ENCODE measurements at regions not wholly inside any gene's neighbourhood (a gene's known extent, or its start where the extent isn't known, plus 50 kb on each side); places are given as distances from the start of the nearest gene placed in this dataset.

DNA sequence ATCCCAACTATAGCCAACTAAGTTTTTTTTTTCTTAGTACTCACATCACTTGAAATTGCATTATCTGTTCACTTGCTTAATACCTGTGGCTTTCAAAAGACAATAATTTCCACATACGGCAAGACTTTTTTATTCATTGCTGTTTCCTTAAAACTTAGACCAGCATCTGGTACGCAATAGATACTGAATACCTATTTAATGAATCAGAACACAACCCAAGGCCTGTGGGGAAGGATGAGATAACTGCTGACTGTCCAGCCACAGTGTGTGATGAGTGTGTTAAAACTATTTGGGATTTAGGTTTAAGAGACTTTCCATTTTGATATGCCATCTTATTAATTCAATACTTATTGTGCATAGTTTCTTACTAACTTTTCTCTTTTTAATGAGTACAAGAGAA is 988.7 kb downstream of the NTRK3 start:
- no peak for TF ChIP-seq ZFX (IDR thresholded peaks at IDR 0.05)
- TF ChIP-seq, protein P1, sequence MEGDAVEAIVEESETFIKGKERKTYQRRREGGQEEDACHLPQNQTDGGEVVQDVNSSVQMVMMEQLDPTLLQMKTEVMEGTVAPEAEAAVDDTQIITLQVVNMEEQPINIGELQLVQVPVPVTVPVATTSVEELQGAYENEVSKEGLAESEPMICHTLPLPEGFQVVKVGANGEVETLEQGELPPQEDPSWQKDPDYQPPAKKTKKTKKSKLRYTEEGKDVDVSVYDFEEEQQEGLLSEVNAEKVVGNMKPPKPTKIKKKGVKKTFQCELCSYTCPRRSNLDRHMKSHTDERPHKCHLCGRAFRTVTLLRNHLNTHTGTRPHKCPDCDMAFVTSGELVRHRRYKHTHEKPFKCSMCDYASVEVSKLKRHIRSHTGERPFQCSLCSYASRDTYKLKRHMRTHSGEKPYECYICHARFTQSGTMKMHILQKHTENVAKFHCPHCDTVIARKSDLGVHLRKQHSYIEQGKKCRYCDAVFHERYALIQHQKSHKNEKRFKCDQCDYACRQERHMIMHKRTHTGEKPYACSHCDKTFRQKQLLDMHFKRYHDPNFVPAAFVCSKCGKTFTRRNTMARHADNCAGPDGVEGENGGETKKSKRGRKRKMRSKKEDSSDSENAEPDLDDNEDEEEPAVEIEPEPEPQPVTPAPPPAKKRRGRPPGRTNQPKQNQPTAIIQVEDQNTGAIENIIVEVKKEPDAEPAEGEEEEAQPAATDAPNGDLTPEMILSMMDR (conservative IDR thresholded peaks at IDR 0.05): no peak

DNA sequence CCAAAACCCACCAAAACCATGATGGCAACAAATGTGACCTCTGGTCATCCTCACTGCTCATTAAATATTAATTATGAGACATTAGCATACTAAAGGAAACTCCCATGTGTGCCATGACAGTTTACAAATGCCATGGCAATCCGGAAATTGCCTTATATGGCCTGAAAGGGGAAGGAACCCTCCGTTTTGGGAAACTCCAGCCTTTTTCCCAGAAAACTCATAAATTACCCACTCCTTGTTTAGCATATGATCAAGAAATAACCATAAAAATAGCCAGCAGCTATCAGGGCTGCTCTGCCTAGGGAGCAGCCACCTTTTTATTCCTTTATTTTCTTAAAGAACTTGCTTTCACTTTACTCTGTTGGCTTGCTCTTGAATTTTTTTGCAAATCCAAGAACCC is 992.7 kb downstream of the NTRK3 start:
- no peak for TF ChIP-seq ZFX (IDR thresholded peaks at IDR 0.05)
- TF ChIP-seq, protein P1 (conservative IDR thresholded peaks at IDR 0.05): no peak
- H3K27ac ChIP-seq: no peak overlapping the region

More for the DNA sequence above, 988.7 kb downstream of the NTRK3 start:
- no peak overlapping the region for H3K27ac ChIP-seq

DNA sequence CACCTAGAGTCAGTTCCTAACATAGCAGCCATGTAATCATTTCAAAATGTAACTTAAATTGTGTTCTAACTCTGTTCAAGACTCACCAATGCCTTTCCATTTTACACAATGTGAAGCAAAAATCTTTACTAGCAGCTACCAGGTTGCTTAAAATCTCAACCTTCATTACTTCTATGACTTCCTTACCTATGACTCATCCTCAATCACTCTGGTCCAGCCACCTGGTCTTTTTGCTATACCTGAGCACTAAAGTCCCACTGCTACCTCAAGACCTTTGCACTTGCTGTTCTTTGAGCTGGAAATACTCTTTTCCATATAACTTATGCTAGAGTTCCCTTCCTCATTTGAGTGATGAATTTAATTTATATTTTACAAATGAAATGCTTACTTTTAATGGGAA is 993.2 kb downstream of the NTRK3 start:
- no peak overlapping the region for H3K27ac ChIP-seq
- TF ChIP-seq, protein P1 (conservative IDR thresholded peaks at IDR 0.05): no peak
- TF ChIP-seq ZFX (IDR thresholded peaks at IDR 0.05): no peak

DNA sequence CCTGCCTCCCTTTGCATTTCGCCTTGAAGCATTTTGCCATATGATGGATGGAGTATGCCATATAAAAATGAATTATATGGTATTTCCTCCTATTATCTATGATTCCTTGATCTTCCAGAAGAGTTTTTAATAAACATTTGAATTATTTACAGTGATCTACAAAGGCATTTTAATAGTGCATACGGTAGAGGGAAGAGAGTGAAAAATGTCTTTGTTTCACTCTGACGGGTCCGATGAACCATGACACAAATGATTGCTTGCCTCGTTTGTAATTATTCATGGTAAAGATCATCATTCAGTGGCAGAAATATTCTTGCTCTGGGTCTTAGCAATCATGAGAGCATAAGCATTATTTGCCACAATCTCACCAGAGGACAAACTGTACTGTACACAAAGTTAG is 1010.9 kb downstream of the NTRK3 start:
- H3K27ac ChIP-seq: no peak overlapping the region
- TF ChIP-seq, protein P1 (conservative IDR thresholded peaks at IDR 0.05): no peak
- no peak for TF ChIP-seq ZFX (IDR thresholded peaks at IDR 0.05)

DNA sequence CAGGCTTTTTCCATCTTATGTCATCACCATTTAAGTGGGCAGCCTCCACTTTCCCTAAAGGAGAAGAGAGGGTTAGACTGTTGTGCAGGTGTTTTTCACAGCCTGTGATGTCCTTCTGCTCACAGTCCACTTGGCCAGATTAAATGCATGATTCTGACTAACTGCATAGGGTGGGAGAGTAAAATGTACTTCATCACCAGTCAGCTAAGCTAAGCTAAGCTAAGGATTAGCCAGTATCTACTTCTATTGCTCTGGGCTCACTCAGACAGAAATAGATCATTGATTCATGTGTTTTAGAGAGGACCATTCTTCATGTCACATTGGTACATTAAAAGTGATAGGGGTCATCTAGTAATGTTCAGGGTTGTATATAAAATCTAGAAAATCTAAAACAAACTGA is 1013.1 kb downstream of the NTRK3 start:
- H3K27ac ChIP-seq: no peak overlapping the region
- no peak for TF ChIP-seq ZFX (IDR thresholded peaks at IDR 0.05)
- TF ChIP-seq, protein P1 (conservative IDR thresholded peaks at IDR 0.05): no peak

DNA sequence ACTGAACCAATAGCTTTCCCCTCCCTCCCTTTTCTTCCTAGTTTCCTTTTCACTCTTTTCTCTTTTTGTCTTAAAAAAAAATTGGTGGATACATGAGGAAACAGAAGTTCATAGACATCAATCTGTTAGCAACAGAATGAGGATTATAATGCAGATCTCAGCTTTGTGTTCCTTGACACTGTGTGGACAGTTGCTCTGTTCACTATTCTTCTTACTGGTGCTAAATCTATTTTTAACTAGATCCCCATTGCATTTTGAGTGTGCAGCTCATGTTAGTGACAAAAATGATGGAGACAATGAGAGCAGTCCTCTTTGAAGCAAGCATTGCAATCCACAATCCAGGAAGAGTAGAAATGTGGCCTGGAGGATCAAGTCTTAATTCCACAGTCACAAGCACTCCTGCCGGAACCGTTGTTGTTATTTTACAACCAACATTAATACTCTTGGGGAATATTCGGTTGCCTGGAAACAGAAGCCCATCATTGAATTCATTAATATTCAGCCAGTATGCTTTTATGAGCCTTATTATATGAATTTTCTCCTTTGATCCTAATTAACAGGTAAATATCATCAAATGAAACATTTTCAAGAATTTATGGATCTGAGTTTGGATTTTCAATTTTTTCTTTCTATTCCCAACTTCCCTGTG is 1016.8 kb downstream of the NTRK3 start:
- TF ChIP-seq ZFX (IDR thresholded peaks at IDR 0.05): no peak
- TF ChIP-seq, protein P1 (conservative IDR thresholded peaks at IDR 0.05): no peak
- no peak overlapping the region for H3K27ac ChIP-seq

DNA sequence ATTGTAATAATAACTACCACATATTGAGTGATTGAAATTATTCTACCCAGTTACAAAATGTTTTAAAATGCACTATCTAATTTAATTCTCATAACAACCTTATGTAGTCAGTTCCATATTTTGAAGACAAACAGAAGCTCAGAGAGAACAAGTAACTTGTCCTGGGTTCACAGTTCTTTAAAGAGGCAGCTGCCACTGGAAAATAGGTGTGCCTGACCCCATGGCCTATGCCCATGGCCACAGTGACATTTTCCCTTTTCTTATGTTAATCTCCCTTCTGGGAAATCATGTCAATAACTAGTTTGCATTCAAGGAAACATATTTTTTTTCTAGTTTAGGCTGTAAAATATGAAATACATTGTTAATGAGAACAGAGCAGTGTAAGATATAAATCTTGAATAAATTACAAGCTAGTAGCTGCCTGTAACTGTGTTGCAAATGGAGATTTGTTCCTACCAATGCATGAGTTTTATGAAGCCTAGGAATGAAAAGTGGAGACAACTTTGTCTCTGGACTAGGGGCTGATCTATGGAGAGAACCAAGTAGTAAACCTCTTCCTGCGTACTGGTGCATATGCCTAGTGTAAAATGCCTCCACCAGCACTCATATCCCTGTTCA is 1018.0 kb downstream of the NTRK3 start:
- TF ChIP-seq ZFX (IDR thresholded peaks at IDR 0.05): no peak
- TF ChIP-seq, protein P1 (conservative IDR thresholded peaks at IDR 0.05): no peak
- no peak overlapping the region for H3K27ac ChIP-seq

Measured in C4-2B (cell line).